Ureter (tissue), 1 donor: ENCODE measurements at regions not wholly inside any gene's neighbourhood (a gene's known extent, or its start where the extent isn't known, plus 50 kb on each side); places are given as distances from the start of the nearest gene placed in this dataset.

Experiments used
- DNase-seq: peaks from one replicate; pipeline ENCODE4 v3.0.0-alpha.2; 2020; ENCODE audit warnings: low spot score
- donor health status: DM: yes; HTN: yes; CAD: no.

DNA sequence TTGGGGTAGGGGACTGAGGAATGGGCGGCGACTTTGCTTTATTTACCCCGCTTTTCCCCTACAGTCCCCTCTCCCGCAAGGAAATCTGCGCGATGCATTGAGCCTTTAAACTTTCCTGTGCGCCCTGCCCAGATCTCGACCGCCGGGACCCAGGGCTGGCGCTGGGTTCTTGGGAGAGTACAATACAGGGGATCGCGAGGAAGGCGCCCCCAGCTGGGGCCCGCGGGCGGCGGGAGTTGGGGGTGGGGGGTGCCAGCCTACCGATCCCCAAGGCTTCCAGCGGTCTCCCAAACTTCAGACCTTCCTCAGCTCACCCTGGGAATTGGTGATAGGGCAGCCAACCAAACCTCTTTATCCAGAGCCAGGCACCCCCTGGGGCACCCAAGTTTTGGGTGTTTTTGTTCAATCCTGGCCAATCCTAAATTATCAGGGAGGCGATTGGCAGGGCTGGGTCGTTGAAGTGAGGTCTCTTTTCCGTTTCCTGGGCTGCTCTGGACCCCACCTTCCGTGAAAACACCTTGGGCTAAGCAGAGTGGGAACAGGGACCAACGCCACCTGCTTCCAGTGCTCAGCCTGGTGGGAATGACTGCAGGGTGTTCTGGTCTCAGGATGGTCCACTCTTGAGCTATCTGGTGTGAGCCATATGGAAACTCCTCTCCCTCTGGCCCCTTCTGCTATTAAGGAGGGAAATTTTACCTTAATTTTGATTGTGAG, 51.4 kb upstream of the DAB2IP start:
- no peak for DNase-seq

DNA sequence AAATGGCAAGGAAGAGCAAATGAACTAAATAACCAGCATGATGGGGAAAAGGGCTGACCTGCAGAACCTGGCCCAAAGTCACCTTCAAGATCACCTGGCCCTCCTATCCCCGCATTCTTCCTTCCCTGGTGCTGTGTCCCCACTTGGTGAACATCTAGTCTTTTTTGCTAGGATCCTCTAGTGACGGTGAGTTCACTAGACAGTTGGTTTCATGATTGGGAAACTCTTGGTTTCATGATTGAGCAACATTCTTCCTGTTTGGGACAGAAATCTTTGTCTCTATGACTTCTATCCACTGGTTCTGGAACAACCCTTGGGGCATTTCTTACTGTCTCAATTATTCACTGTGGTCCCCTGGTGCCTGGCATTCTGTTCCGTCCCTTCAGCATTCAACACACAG, 50.2 kb upstream of the DAB2IP start:
- no peak for DNase-seq
